ENCODE measurements at regions not wholly inside any gene's neighbourhood (a gene's known extent, or its start where the extent isn't known, plus 50 kb on each side); places are given as distances from the start of the nearest gene placed in this dataset.

- no peaks in the 10 kb centered on the region for H3K36me3 ChIP-seq
- no peak overlapping the region for H3K4me3 ChIP-seq (ENCODE audit: low read depth, low read length)
- H3K4me1 ChIP-seq: no peaks in the 10 kb centered on the region
- DNase-seq: no peak
- TF ChIP-seq CTCF (IDR thresholded peaks at IDR 0.05; ENCODE audit: low read depth, low read length): no peak
- H3K9me3 ChIP-seq: no peaks in the 10 kb centered on the region; the same call in 1 of the 2 replicates
- H3K27me3 ChIP-seq: no peaks in the 10 kb centered on the region
These were observed 85.8 kb upstream of the TMPRSS2 start for GRCh38 chr21:41593760-41594138.

- no peaks in the 10 kb centered on the region for H3K36me3 ChIP-seq
- no peaks in the 10 kb centered on the region for H3K27me3 ChIP-seq
- no peaks in the 10 kb centered on the region for H3K4me1 ChIP-seq
- no peaks in the 10 kb centered on the region; the same call in 1 of the 2 replicates for H3K9me3 ChIP-seq
- TF ChIP-seq CTCF (IDR thresholded peaks at IDR 0.05; ENCODE audit: low read depth, low read length): no peak
- DNase-seq: no peak
- no peak overlapping the region for H3K4me3 ChIP-seq (ENCODE audit: low read depth, low read length)
These were observed 85.2 kb upstream of the TMPRSS2 start for GRCh38 chr21:41593051-41593759.

GRCh38 chr21:41589620-41590175 is 81.7 kb upstream of the TMPRSS2 start:
- Histone ChIP-seq H3K27me3 (no peaks in the 10 kb centered on the region), H3K36me3 (no peaks in the 10 kb centered on the region), H3K4me3 (ENCODE audit: low read depth, low read length) (no peak overlapping the region), H3K4me1 (no peaks in the 10 kb centered on the region), H3K9me3 (no peaks in the 10 kb centered on the region)
- DNase-seq: no peak
- no peak for TF ChIP-seq CTCF (IDR thresholded peaks at IDR 0.05; ENCODE audit: low read depth, low read length)

GRCh38 chr21:41589131-41589530 is 81.2 kb upstream of the TMPRSS2 start:
- no peaks in the 10 kb centered on the region for H3K4me1 ChIP-seq
- DNase-seq: no peak
- H3K9me3 ChIP-seq: no peaks in the 10 kb centered on the region
- H3K27me3 ChIP-seq: no peaks in the 10 kb centered on the region
- no peak for TF ChIP-seq CTCF (IDR thresholded peaks at IDR 0.05; ENCODE audit: low read depth, low read length)
- H3K36me3 ChIP-seq: no peaks in the 10 kb centered on the region
- H3K4me3 ChIP-seq (ENCODE audit: low read depth, low read length): no peak overlapping the region

- no peak for DNase-seq
- Histone ChIP-seq H3K9me3 (no peaks in the 10 kb centered on the region), H3K4me3 (ENCODE audit: low read depth, low read length) (no peak overlapping the region), H3K27me3 (no peaks in the 10 kb centered on the region), H3K36me3 (no peaks in the 10 kb centered on the region), H3K4me1 (no peaks in the 10 kb centered on the region)
- no peak for TF ChIP-seq CTCF (IDR thresholded peaks at IDR 0.05; ENCODE audit: low read depth, low read length)
These were observed 77.4 kb upstream of the TMPRSS2 start for GRCh38 chr21:41585199-41585994.
